HG02973 (cell line): ENCODE measurements at regions not wholly inside any gene's neighbourhood (a gene's known extent, or its start where the extent isn't known, plus 50 kb on each side); places are given as distances from the start of the nearest gene placed in this dataset.
"Not testable (repeated sequence)": the region's sequence is repeated elsewhere in the genome, so short reads cannot be mapped to it uniquely, and the experiment has no call there.

Experiments
- ATAC-seq: cut with Tn5 transposase; IDR thresholded peaks from one replicate; pipeline ENCODE4 v1.9.1; 2021; ENCODE audit warnings: moderate library complexity; ENCODE audit not compliant: unreplicated experiment

DNA sequence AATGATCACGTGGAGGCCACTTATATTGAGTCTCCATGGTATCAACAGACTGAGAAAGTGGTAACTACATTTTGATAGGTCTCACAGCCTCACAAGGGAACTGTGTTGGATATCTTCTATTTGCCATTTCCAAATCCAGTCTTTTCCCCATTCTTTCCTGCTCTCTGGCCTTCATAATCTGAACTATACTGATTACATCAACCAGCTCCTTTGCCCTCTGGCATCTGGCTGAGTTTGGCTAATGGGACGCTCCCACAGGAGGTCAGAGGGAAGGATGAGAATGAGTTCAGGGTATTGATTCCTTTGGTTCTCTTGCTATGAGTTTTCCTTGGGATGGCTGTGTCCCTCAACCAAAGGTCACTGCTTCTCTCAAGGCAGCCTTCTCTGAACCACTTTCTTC, 152.6 kb downstream of the RTL9 start:
- ATAC-seq, result no peak

GRCh38 chrX:110512341-110512740, 153.7 kb downstream of the RTL9 start:
- no peak for ATAC-seq

DNA sequence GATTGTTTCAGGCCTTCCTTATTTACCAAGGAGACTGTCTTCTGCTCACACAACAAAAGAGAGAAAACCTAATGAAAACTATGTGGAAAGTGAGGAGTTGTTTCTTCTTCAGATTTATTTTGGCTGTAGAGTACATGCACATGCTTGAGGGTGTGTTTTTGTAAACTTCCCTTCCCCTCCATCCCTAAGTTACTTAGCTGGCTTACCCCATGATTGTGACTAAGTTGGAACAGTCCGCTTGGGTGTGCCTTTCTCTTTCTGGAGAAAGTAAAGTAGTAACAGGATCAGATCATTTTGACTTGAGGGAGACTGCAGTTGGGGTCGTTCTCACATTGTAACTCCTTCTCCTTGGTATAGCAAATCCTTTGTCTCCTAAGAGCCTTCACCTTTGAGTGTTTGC, 155.9 kb downstream of the RTL9 start:
- no peak for ATAC-seq

GRCh38 chrX:110519501-110519900, 160.9 kb downstream of the RTL9 start:
- ATAC-seq, result no peak

- no peak for ATAC-seq
Measured at GRCh38 chrX:110519906-110520452, 161.3 kb downstream of the RTL9 start.

- not testable (repeated sequence) for ATAC-seq
Measured at GRCh38 chrX:110520652-110521051, 162.0 kb downstream of the RTL9 start.

GRCh38 chrX:110531873-110532580, 173.4 kb downstream of the RTL9 start:
- ATAC-seq, result no peak

GRCh38 chrX:110532581-110532931, 173.9 kb downstream of the RTL9 start:
- no peak for ATAC-seq

DNA sequence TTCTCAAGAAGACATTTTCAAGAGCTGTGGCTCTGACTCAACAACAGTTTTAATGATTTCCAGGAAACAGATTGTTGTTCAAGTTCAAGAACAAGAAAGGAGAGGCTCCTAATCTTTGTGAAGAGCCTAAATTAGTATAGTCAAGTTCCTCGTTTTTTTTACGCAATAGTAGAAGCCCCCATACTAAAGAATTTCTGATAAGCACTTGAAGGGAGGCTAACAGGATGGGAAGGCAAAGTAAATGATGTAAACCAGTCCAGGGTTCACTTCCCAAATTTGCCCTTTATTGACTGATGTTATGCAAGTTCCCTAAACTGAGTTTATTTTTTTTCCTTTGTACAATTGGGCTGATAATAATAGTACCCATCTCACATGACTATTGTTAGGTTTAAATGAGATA, 178.2 kb downstream of the RTL9 start:
- no peak for ATAC-seq

DNA sequence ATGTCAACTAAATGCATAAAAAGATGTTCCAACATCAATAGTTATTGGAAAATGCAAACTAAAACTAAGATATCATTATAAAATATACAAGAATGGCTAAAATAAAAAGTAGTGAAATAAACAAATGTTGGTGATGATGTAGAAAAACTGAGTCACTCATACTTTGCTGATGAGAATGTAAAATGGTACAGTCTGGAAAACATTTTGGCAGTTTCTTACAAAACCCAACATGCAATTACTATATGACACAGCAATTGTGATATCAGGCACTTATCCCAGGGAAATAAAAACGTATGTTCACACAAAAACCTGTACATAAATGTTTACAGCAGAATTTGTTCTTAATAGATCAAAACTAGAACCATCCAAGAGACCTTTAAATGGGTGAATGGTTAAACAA, 182.6 kb downstream of the RTL9 start:
- ATAC-seq, result no peak

GRCh38 chrX:110550854-110551253, 192.2 kb downstream of the RTL9 start:
- not testable (repeated sequence) for ATAC-seq

DNA sequence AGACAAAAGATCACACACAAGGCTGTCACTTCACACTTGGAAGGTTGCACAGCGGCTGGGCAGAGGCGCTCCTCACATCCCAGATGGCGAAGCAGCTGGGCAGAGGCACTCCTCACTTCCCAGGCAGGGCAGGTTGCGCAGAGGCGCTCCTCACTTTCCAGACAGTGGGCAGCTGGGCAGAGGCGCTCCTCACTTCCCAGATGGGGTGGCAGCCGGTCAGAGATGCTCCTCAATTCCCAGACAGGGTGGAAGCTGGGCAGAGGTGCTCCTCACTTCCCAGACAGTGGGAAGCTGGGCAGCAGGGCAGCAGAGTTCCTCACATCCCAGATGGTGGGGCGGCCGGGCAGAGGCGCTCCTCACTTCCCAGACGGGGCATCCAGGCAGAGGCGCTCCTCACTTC, 199.2 kb downstream of the RTL9 start:
- no peak for ATAC-seq

GRCh38 chrX:110558406-110558805, 199.8 kb downstream of the RTL9 start:
- ATAC-seq, result no peak

- ATAC-seq, result no peak
Measured at GRCh38 chrX:110561034-110561433, 202.4 kb downstream of the RTL9 start.

GRCh38 chrX:110563282-110563681, 204.6 kb downstream of the RTL9 start:
- ATAC-seq, result no peak

DNA sequence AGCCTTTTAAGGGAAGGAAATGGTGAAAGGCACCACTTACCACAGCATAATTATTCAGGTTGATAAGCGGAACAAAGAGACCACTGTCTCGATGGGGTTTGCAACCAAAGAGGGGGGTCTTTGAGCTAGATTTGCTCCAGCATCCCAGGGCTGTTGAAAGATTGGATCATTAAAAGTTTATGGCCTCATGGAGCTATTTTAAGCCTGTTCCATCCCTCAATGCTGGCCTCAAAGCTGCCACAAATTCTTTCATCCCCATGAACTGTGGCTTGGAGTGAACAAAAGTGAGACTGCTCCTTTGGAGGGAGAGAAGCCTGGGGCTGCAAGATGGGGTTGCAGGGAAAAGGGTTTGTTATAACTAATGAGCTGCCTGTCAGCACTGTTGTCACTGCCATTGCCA, 209.8 kb downstream of the RTL9 start:
- ATAC-seq, result no peak

DNA sequence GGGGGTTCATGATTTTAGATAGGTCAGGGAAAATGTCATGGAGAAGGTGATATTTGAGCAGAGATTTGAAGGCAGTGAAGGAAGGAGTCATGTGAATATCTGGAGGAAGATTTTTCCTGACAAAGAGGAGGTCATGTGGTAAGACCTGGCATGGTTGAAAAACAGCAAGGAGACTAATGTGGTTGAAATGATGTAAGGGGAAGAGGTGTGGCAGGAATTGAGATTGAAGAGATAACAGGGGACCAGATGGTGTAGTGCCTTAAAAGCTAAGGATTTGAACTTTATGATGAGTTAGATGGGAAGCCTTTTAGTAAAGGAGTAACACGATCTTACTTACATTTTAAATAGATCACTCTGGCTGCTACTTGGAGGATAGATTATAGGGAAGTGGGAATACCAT, 210.9 kb downstream of the RTL9 start:
- ATAC-seq, result no peak

- ATAC-seq, result no peak
Measured at GRCh38 chrX:110578270-110578669, 217.3 kb downstream of the CHRDL1 start.

GRCh38 chrX:110584083-110584482, 211.5 kb downstream of the CHRDL1 start:
- no peak for ATAC-seq

DNA sequence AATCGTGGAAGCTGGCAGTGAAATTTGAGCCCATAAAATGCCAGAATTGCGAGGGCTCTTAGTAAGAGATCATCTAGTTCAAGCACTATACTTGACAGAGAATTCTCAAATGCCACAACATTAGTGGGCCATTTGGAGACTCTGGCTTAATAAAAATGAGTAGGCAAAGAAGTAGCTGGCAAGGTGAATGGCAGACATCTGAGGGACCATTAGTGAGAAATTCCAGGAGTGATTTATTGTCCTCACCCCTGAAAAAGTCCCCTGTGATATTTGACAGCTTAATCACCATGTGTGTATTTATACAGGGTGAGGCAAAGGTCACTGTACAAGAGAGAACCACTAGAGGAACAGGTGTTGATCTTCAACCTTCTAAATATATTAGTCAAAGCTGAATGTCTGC, 207.5 kb downstream of the CHRDL1 start:
- no peak for ATAC-seq

- ATAC-seq, result no peak
Measured at GRCh38 chrX:110588853-110589252, 206.8 kb downstream of the CHRDL1 start.

GRCh38 chrX:110600745-110601310, 194.8 kb downstream of the CHRDL1 start:
- no peak for ATAC-seq

GRCh38 chrX:110614596-110614995, 181.0 kb downstream of the CHRDL1 start:
- ATAC-seq, result no peak
